ENCODE measurements at regions not wholly inside any gene's neighbourhood (a gene's known extent, or its start where the extent isn't known, plus 50 kb on each side); places are given as distances from the start of the nearest gene placed in this dataset.
"Not testable (repeated sequence)": the region's sequence is repeated elsewhere in the genome, so short reads cannot be mapped to it uniquely, and the experiment has no call there.

DNA sequence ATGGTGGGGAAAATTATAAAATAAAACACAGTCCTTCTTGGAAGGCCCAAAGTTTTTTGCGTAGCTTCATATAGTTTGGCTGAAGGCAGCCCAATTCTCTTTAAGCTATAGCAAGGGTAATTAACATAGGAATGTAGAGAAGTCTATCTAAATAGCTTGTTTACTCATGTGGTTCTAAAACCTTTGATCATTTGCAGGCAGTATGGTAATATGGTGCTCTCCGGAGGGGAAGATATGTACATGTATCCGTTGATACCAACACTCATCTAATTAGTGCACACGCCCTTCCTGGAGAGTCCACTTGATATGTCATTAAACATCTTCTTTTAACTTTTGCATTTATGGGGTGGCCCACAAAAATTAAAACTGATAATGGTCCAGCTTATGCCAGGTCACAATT, 1207.7 kb upstream of the PABPC4L start:
- H3K4me1 ChIP-seq; in situ Hi-C loops (cut with MboI; ENCODE audit: low sequenced_read_pairs); H3K27me3 ChIP-seq (ENCODE audit: low read depth); DNase-seq (ENCODE audit: low spot score in 2 of 2); H3K4me3 ChIP-seq; H3K36me3 ChIP-seq (replicated peaks); H3K9me3 ChIP-seq: not testable (repeated sequence)

DNA sequence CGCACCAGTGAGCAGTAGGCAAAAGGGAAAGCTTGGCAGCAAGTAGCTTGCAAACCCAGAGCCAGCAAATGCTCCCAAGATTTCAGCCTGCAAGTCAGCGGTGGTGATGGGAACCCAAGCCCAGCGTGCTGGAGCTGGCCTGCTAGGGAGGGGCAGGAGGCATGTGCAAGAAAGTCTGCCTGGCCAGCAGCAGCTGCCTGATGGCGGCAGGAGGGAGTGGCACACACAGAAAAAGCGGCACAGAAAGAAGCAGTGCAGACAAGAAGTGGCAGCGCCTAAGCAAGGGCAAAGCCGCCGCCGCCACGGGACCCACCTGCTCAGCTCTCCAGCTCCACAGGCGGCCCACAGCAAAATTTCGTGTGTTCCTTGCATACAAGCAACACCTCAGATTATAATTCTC, 1206.5 kb upstream of the PABPC4L start:
- no peak overlapping the region for H3K4me3 ChIP-seq
- no peaks in the 10 kb centered on the region for H3K27me3 ChIP-seq (ENCODE audit: low read depth)
- H3K9me3 ChIP-seq = no peaks in the 10 kb centered on the region; the same call in 1 of the 2 replicates
- in situ Hi-C loops (cut with MboI; ENCODE audit: low sequenced_read_pairs) = no loop called here
- no peaks in the 10 kb centered on the region for H3K36me3 ChIP-seq (replicated peaks)
- H3K4me1 ChIP-seq = no peaks in the 10 kb centered on the region
- no peak for DNase-seq (ENCODE audit: low spot score in 2 of 2)

DNA sequence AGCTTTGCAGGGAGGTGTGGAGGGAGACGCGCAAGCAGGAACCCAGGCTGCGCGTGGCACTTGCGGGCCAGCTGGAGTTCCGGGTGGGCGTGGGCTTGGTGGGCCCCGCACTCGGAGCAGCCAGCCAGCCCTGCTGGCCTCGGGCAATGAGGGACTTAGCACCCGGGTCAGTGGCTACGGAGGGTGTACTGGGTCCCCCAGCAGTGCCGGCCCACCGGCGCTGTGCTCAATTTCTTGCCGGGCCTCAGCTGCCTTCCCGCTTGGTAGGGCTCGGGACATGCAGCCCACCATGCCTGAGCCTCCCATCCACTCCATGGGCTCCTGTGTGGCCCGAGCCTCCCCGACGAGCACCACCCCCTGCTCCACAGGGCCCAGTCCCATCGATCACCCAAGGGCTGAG, 1205.0 kb upstream of the PABPC4L start:
- H3K9me3 ChIP-seq; H3K4me1 ChIP-seq; in situ Hi-C loops (cut with MboI; ENCODE audit: low sequenced_read_pairs); DNase-seq (ENCODE audit: low spot score in 2 of 2); H3K4me3 ChIP-seq; H3K27me3 ChIP-seq (ENCODE audit: low read depth); H3K36me3 ChIP-seq (replicated peaks): not testable (repeated sequence)

DNA sequence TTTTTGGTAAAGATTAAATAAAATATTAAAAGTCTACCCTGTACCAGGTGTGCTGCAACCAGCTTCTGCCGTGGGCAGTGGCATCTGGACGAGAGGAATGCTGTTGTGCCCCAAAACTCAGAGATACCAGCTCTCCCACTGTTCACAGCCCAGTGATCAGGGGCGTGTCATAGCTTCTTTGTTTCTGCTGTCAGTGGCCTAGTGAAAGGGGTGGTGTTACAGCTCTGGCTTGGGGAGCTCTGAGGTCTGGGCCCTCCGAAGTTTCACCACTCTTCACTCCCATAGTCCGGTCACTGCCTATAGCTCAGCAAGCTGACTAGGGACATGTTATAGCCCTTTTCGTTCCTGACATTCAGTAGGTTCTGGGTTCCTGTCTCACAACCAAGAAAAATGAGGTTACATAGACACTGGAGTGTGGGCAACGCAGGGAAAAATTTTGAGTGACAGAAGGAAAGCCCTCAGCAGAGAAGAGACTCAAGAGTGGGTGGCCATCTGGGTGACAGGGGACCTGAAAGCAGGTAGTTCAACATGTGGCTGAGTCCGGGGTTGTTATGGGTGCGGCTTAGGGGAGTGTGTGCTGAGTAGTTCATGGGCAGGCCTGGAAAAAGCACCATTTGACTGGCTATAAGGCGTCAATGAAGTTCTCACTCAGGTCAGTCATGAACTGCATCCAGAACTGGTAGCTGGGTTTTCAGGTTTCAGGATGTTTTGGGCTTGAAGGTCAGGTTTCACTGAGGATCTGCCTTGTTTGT, 1184.4 kb upstream of the PABPC4L start:
- Histone ChIP-seq H3K27me3 (ENCODE audit: low read depth) (no peaks in the 10 kb centered on the region), H3K9me3 (no peaks in the 10 kb centered on the region), H3K36me3 (replicated peaks) (no peaks in the 10 kb centered on the region), H3K4me3 (no peak overlapping the region), H3K4me1 (peaks cover 22% of the 10 kb centered on the region)
- in situ Hi-C loops (cut with MboI; ENCODE audit: low sequenced_read_pairs) = no loop called here
- DNase-seq (ENCODE audit: low spot score in 2 of 2) = no peak

DNA sequence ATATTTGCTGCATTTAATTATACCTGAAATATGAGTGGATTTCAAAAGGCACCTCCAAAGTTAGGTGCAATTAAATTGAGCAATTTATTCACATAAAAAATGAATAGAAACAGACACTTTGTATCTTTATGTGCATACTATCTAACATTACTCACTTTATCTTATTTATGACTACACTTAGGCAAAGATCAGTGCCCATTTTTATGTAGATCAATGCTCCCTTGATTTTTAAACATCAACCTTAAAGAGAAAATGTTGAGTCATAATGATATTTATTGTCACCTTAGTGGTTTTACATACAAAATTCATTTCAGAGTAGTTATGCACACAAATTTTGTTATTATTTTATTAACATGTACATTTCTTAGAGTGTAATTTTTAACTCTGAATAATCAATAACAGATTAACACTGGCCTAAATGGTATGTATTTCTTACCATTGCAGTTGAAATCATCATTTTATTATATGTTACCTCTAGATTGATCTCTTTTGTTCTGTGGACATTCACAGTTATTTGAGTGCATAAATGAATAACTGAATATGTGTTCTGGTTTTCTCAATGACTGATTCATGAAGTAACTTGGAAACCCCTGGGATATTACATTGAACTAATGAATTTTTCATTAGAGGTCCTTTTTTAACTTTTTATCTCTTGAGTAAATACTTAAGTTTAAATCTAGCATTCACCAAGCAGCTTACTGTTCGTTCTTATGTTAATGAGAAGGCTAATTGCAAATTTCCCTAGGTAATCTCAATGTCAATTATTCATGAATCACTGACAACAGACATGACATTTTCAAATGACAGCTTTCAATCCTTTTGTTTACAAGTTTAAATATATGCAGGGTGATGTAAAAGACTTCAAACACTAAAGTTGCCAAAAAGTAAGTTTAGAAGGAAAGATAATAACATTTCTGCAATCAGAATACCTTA, 1182.0 kb upstream of the PABPC4L start:
- peaks cover 3% of the 10 kb centered on the region; the same call in 1 of the 2 replicates for H3K9me3 ChIP-seq
- H3K36me3 ChIP-seq (replicated peaks) = no peaks in the 10 kb centered on the region
- peaks cover 22% of the 10 kb centered on the region for H3K4me1 ChIP-seq
- no peak overlapping the region for H3K4me3 ChIP-seq
- no peaks in the 10 kb centered on the region for H3K27me3 ChIP-seq (ENCODE audit: low read depth)
- DNase-seq (ENCODE audit: low spot score in 2 of 2) = peak in 1 of 2 experiments; percentile 79
- in situ Hi-C loops (cut with MboI; ENCODE audit: low sequenced_read_pairs) = no loop called here

DNA sequence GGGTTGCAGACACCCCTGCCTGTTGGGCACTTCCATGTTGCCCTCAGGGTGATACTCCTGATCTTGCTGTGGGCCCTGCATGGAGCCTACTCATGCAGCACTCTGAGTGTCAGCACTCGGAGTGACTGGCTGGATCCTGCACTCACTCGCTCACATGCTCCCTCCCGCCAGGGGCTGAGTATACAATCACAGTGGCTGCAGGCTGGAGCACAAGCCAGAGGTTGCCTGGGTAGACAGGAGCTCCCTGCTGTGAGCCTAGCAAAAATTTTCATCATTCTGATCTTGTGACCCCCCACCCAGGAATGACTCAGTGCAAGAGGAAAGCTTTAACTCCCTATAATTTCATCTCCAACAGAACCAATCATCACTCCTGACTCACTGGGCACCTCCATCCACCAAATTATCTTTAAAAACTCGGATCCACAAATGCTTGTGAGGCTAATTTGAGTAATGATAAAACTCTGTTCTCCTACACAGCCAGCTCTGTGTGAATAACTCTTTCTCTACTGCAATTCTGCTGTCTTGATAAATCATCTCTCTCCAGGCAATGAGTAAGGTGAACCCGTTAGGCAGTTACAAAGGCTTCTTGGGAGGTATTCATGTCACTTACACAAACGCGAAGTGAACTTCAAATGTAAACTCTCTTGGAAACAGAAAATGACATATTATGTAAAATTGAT, 1180.8 kb upstream of the PABPC4L start:
- Histone ChIP-seq H3K9me3 (peaks cover 3% of the 10 kb centered on the region; the same call in 1 of the 2 replicates), H3K36me3 (replicated peaks) (no peaks in the 10 kb centered on the region), H3K4me3 (no peak overlapping the region), H3K27me3 (ENCODE audit: low read depth) (no peaks in the 10 kb centered on the region), H3K4me1 (peaks cover 22% of the 10 kb centered on the region)
- DNase-seq (ENCODE audit: low spot score in 2 of 2) = no peak
- in situ Hi-C loops (cut with MboI; ENCODE audit: low sequenced_read_pairs) = no loop called here

DNA sequence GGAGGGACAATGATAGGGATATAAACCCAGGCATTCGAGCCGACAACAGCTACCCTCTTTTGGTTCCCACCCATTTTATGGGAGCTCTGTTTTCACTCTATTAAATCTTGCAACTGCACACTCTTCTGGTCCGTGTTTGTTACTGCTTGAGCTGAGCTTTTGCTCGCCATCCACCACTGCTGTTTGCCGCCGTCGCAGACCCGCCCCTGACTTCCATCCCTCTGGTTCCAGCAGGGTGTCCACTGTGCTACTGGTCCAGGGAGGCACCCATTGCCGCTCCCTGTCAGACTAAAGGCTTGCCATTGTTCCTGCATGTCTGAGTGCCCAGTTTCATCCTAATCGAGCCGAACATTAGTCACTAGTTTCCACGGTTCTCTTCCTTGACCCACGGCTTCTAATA, 1170.5 kb upstream of the PABPC4L start:
- in situ Hi-C loops (cut with MboI; ENCODE audit: low sequenced_read_pairs) = no loop called here
- H3K9me3 ChIP-seq = no peaks in the 10 kb centered on the region
- H3K4me1 ChIP-seq = no peaks in the 10 kb centered on the region
- no peak overlapping the region for H3K4me3 ChIP-seq
- no peaks in the 10 kb centered on the region for H3K27me3 ChIP-seq (ENCODE audit: low read depth)
- H3K36me3 ChIP-seq (replicated peaks) = no peaks in the 10 kb centered on the region
- DNase-seq (ENCODE audit: low spot score in 2 of 2) = no peak

DNA sequence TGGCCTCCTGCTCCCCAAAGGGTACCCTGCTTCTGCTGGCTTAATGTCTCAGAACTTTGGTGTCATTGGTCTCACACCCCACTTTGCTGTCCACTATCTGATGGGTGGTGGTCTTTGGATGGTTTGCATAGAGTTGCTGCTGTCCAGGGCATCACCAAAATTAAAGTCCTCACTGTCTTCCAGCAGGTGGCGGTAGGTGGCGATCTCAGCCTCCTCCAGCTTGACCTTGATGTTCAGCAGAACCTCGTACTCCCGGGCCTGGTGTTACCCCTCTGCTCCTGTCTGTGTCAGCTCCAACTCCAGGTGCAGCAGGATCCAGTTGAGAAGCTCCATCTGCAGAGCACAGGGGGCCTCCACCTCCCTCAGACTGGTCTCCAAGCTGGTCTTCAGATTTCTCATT, 1169.5 kb upstream of the PABPC4L start:
- Histone ChIP-seq H3K36me3 (replicated peaks) (no peaks in the 10 kb centered on the region), H3K27me3 (ENCODE audit: low read depth) (no peaks in the 10 kb centered on the region), H3K4me3 (no peak overlapping the region), H3K4me1 (no peaks in the 10 kb centered on the region), H3K9me3 (no peaks in the 10 kb centered on the region)
- peak in 1 of 2 experiments; percentile 42 for DNase-seq (ENCODE audit: low spot score in 2 of 2)
- in situ Hi-C loops (cut with MboI; ENCODE audit: low sequenced_read_pairs) = no loop called here

DNA sequence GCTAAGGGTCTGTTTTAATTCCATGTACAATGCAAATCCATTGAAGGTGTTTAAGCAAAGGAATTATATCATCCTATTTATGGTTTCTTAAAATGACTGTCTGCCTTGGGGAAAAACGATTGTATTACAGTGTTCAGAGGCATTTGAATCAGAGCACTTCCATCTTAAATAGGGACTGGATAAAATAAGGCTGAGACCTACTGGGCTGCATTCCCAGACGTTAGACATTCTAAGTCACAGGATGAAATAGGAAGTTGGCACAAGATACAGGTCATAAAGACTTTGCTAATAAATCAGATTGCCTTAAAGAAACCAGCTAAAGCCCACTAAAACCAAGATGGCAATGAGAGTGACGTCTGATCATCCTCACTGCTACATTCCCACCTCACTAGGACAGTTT, 1167.2 kb upstream of the PABPC4L start:
- Histone ChIP-seq H3K36me3 (replicated peaks) (no peaks in the 10 kb centered on the region), H3K9me3 (no peaks in the 10 kb centered on the region), H3K27me3 (ENCODE audit: low read depth) (no peaks in the 10 kb centered on the region), H3K4me3 (no peak overlapping the region), H3K4me1 (no peaks in the 10 kb centered on the region)
- in situ Hi-C loops (cut with MboI; ENCODE audit: low sequenced_read_pairs) = no loop called here
- no peak for DNase-seq (ENCODE audit: low spot score in 2 of 2)

DNA sequence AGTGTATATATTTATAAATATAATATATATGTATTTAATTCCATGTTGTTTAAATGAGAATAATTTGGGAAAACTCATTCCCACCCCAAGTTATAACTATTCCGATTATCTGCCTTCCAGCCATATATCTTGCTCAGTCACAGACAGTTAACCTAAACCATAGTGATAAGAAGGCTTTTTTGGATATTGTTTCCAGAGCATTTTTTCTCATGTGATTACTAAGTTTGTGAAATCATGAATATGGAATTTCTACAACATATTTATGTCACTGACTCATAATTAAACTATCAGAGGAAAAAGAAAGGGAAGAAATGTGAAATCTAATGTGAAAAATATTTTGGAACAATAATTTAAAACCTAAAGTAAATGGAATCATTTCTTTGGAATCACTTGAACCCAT, 1163.5 kb upstream of the PABPC4L start:
- Histone ChIP-seq H3K36me3 (replicated peaks) (no peaks in the 10 kb centered on the region), H3K4me3 (no peak overlapping the region), H3K27me3 (ENCODE audit: low read depth) (no peaks in the 10 kb centered on the region), H3K9me3 (no peaks in the 10 kb centered on the region), H3K4me1 (no peaks in the 10 kb centered on the region)
- no peak for DNase-seq (ENCODE audit: low spot score in 2 of 2)
- in situ Hi-C loops (cut with MboI; ENCODE audit: low sequenced_read_pairs) = no loop called here

DNA sequence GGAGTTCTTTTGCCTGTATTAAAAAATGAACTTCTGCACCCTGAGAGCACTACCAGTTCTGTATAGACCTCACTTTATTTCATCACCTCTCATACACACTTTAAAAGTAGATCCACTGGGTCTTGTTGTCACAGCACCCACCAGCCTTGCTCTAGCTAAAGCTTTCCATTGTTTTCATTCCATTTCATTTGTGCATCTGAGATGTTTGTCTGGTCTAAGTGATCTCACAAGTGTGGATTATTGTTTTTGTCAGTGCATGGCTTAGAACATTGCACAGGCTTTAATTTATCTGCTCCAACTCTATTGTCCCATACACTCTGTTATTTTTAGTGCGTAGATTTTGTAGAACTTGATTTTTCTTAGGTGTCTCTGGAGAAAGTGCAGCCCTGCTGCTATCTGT, 1157.5 kb upstream of the PABPC4L start:
- no peaks in the 10 kb centered on the region for H3K4me1 ChIP-seq
- DNase-seq (ENCODE audit: low spot score in 2 of 2) = no peak
- in situ Hi-C loops (cut with MboI; ENCODE audit: low sequenced_read_pairs) = no loop called here
- no peaks in the 10 kb centered on the region for H3K9me3 ChIP-seq
- no peaks in the 10 kb centered on the region for H3K36me3 ChIP-seq (replicated peaks)
- no peak overlapping the region for H3K4me3 ChIP-seq
- no peaks in the 10 kb centered on the region for H3K27me3 ChIP-seq (ENCODE audit: low read depth)

DNA sequence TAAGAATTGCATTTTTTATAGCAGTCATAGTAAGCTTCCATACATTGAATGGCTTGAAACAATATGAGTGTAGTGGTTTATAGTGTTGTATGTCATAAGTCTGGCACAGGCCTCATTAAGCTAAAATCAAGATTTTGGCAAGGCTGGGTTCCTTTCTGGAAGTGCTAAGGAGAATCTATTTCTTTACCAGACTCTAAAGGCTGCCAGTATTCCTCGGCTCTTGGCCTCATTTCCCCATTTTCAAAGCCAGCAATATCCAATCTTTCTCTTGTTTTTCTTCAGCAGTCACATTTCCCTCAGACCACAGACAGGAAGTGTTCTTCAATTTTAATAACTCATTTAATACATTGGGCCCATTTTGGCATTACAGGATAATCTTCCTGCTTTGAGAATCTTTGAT, 1155.5 kb upstream of the PABPC4L start:
- H3K4me1 ChIP-seq = no peaks in the 10 kb centered on the region
- no peaks in the 10 kb centered on the region for H3K27me3 ChIP-seq (ENCODE audit: low read depth)
- no peaks in the 10 kb centered on the region for H3K9me3 ChIP-seq
- no peak overlapping the region for H3K4me3 ChIP-seq
- in situ Hi-C loops (cut with MboI; ENCODE audit: low sequenced_read_pairs) = no loop called here
- no peaks in the 10 kb centered on the region for H3K36me3 ChIP-seq (replicated peaks)
- DNase-seq (ENCODE audit: low spot score in 2 of 2) = no peak

DNA sequence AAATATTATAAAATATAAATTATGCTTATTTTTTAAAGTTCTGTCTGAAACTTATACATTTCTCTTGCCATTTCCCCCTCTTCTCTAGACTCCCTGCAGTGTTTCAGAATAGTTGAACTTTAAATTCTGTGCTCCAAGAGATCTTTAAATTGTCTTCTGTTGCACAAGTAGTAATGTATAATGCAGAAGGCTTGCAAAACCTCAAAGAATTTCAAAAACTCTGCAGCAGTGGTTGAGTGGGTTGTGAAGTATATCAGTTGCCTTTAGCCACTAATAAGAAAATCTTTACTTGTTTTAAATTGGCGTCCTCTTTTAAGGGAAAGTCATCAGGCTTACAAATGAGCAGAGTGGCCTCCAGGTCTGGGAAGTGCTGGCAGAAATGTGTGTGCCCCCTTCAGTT, 1153.3 kb upstream of the PABPC4L start:
- no peaks in the 10 kb centered on the region for H3K4me1 ChIP-seq
- DNase-seq (ENCODE audit: low spot score in 2 of 2) = no peak
- no peaks in the 10 kb centered on the region for H3K36me3 ChIP-seq (replicated peaks)
- in situ Hi-C loops (cut with MboI; ENCODE audit: low sequenced_read_pairs) = no loop called here
- no peak overlapping the region for H3K4me3 ChIP-seq
- no peaks in the 10 kb centered on the region for H3K9me3 ChIP-seq
- H3K27me3 ChIP-seq (ENCODE audit: low read depth) = no peaks in the 10 kb centered on the region

DNA sequence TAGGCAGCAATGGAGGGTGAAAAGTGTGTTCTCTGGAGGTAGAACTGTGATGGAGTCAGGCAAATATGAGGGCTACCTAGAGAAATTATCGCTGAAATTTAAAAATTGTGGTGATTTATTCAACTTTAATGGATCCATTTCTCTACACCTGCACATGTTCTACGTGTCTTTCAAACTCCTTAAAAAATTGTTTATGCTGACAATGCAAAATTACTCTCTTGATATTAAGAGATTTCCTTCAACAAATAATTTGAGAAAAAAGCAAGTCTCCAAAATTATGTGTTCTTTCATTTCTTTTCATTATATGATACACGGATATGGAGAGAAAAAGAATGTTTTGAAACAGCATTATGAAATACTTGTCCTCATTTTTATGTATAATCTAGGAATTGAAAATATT, 1151.4 kb upstream of the PABPC4L start:
- Histone ChIP-seq H3K4me3 (no peak overlapping the region), H3K4me1 (no peaks in the 10 kb centered on the region), H3K36me3 (replicated peaks) (no peaks in the 10 kb centered on the region), H3K27me3 (ENCODE audit: low read depth) (no peaks in the 10 kb centered on the region), H3K9me3 (no peaks in the 10 kb centered on the region)
- no peak for DNase-seq (ENCODE audit: low spot score in 2 of 2)
- in situ Hi-C loops (cut with MboI; ENCODE audit: low sequenced_read_pairs) = no loop called here

All from HAP-1 (cell line).